ENCODE measurements at regions not wholly inside any gene's neighbourhood (a gene's known extent, or its start where the extent isn't known, plus 50 kb on each side); places are given as distances from the start of the nearest gene placed in this dataset.
A peak's percentile ranks its signal among the peaks of the same experiment; 100 is the strongest.

- Histone ChIP-seq H3K27ac (no peak overlapping the region), H3K4me1 (no peaks in the 10 kb centered on the region), H3K9me3 (no peaks in the 10 kb centered on the region), H3K36me3 (no peaks in the 10 kb centered on the region), H3K27me3 (no peaks in the 10 kb centered on the region), H3K4me3 (no peak overlapping the region)
- DNase-seq (peak in 2 of 4 donors; percentile 71 to 80), ATAC-seq (no peak)
- no peak for TF ChIP-seq CTCF (IDR thresholded peaks at IDR 0.05)
- intact Hi-C loops (cut with DNase I), result no loop called here
These were observed 118.6 kb downstream of the SLIT2 start for GRCh38 chr4:20370274-20370673.

- Histone ChIP-seq H3K9me3 (no peaks in the 10 kb centered on the region), H3K36me3 (no peaks in the 10 kb centered on the region), H3K4me3 (no peak overlapping the region), H3K27me3 (no peaks in the 10 kb centered on the region), H3K27ac (no peak overlapping the region), H3K4me1 (no peaks in the 10 kb centered on the region)
- no peak for TF ChIP-seq CTCF (IDR thresholded peaks at IDR 0.05)
- no peak for ATAC-seq
- intact Hi-C loops (cut with DNase I), result no loop called here
- DNase-seq, result no peak
These were observed 124.4 kb downstream of the SLIT2 start for GRCh38 chr4:20376070-20376469.

GRCh38 chr4:20378181-20378580, 126.5 kb downstream of the SLIT2 start:
- intact Hi-C loops (cut with DNase I), result no loop called here
- no peaks in the 10 kb centered on the region for H3K36me3 ChIP-seq
- TF ChIP-seq CTCF (IDR thresholded peaks at IDR 0.05), result no peak
- no peak for ATAC-seq
- H3K4me3 ChIP-seq, result no peak overlapping the region
- no peak for DNase-seq
- H3K9me3 ChIP-seq, result no peaks in the 10 kb centered on the region
- H3K27ac ChIP-seq, result no peak overlapping the region
- no peaks in the 10 kb centered on the region for H3K4me1 ChIP-seq
- no peaks in the 10 kb centered on the region for H3K27me3 ChIP-seq

- DNase-seq (no peak), ATAC-seq (no peak)
- no peak overlapping the region for H3K27ac ChIP-seq
- no peaks in the 10 kb centered on the region for H3K9me3 ChIP-seq
- TF ChIP-seq CTCF (IDR thresholded peaks at IDR 0.05), result no peak
- no peak overlapping the region for H3K4me3 ChIP-seq
- intact Hi-C loops (cut with DNase I), result no loop called here
- no peaks in the 10 kb centered on the region for H3K27me3 ChIP-seq
- no peaks in the 10 kb centered on the region for H3K4me1 ChIP-seq
- no peaks in the 10 kb centered on the region for H3K36me3 ChIP-seq
These were observed 129.3 kb downstream of the SLIT2 start for GRCh38 chr4:20381005-20381404.

- TF ChIP-seq CTCF (IDR thresholded peaks at IDR 0.05), result no peak
- DNase-seq (no peak), ATAC-seq (no peak)
- Histone ChIP-seq H3K36me3 (no peaks in the 10 kb centered on the region), H3K27ac (no peak overlapping the region), H3K9me3 (no peaks in the 10 kb centered on the region), H3K4me3 (no peak overlapping the region), H3K27me3 (no peaks in the 10 kb centered on the region), H3K4me1 (no peaks in the 10 kb centered on the region)
- intact Hi-C loops (cut with DNase I), result no loop called here
These were observed 131.6 kb downstream of the SLIT2 start for GRCh38 chr4:20383283-20383682.

Measured in left lung (tissue), 4 donors.